ENCODE measurements at regions not wholly inside any gene's neighbourhood (a gene's known extent, or its start where the extent isn't known, plus 50 kb on each side); places are given as distances from the start of the nearest gene placed in this dataset.

DNA sequence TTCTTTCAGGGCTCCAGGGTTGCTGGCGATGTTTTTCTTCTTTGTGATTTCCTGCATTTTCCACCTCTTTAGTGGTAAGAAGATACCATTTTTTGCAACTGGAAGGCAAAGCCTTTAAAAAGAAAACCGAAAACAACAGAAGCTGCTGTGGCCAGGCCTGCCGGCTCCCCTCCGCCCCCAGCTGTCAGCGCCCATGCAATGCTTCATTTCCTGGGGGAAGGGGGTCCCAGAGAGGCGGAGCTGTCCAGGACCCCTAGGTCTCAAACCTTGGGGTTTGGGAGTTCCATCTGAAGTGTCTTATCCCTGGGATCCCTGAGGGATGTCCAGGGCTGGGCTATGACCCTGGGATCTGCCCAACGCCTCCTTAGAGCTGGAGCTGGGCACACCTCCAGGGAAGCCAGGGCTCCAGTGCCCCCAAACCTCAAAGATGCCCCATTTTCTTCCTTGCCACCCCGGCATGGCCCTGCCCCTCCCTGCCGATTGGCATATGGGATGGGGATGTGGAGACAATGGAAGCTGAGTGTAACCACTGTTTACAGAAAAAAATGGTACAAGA, 257.2 kb upstream of the MVB12B start:
- Histone ChIP-seq H3F3A (replicated peaks; ENCODE audit: low read depth) (no peaks in the 10 kb centered on the region), H3K4me1 (ENCODE audit: insufficient read depth) (peaks cover 6% of the 10 kb centered on the region), H4K20me1 (replicated peaks; ENCODE audit: insufficient read depth) (no peaks in the 10 kb centered on the region), H3K4me2 (no peak overlapping the region), H3K4me3 (no peak overlapping the region), H3K9me2 (ENCODE audit: insufficient read depth) (no peaks in the 10 kb centered on the region), H3K27ac (ENCODE audit: low read depth) (no peak overlapping the region), H3K79me2 (replicated peaks; ENCODE audit: insufficient read depth) (no peaks in the 10 kb centered on the region), H2AFZ (no peak overlapping the region), H3K36me3 (ENCODE audit: insufficient read depth) (no peaks in the 10 kb centered on the region), H3K27me3 (ENCODE audit: insufficient read depth) (no peaks in the 10 kb centered on the region)
- TF ChIP-seq CTCF (conservative IDR thresholded peaks at IDR 0.05; ENCODE audit: low read depth in 2 of 2) = peak; percentile 31 to 43
- TF ChIP-seq POLR2AphosphoS5 (IDR thresholded peaks at IDR 0.05; ENCODE audit: low read depth) = no peak
- TF ChIP-seq ZNF114 (CRISPR knock-in tag; IDR thresholded peaks at IDR 0.05) = no peak
- DNase-seq (ENCODE audit: low spot score) (peak; percentile 19), ATAC-seq (peak; percentile 56)
- no peak overlapping the region for H3K27ac Mint-ChIP-seq
- peaks cover 9% of the 10 kb centered on the region for H3K4me1 Mint-ChIP-seq
- H3K4me3 Mint-ChIP-seq = no peak overlapping the region
- H3K36me3 Mint-ChIP-seq (ENCODE audit: low read depth) = peaks cover 3% of the 10 kb centered on the region
- peaks cover 3% of the 10 kb centered on the region; the same call in 1 of the 3 replicates for H3K9me3 Mint-ChIP-seq
- H3K27me3 Mint-ChIP-seq (ENCODE audit: insufficient read depth, low read depth, poor library complexity) = peaks cover 8% of the 10 kb centered on the region

GRCh38 chr9:126070058-126070655, 256.5 kb upstream of the MVB12B start:
- no peaks in the 10 kb centered on the region for H3K9me2 ChIP-seq (ENCODE audit: insufficient read depth)
- peaks cover 16% of the 10 kb centered on the region for H3K4me1 Mint-ChIP-seq

More at GRCh38 chr9:126070058-126070655, 256.5 kb upstream of the MVB12B start:
- H4K20me1 ChIP-seq (replicated peaks; ENCODE audit: insufficient read depth) = no peaks in the 10 kb centered on the region
- no peak overlapping the region for H3K27ac ChIP-seq (ENCODE audit: low read depth)
- H3K27ac Mint-ChIP-seq = no peak overlapping the region
- H3K36me3 ChIP-seq (ENCODE audit: insufficient read depth) = no peaks in the 10 kb centered on the region
- H3K9me3 Mint-ChIP-seq = peaks cover 3% of the 10 kb centered on the region; the same call in 1 of the 3 replicates
- DNase-seq (ENCODE audit: low spot score) = no peak
- no peak overlapping the region for H2AFZ ChIP-seq
- peaks cover 6% of the 10 kb centered on the region for H3K4me1 ChIP-seq (ENCODE audit: insufficient read depth)
- peaks cover 3% of the 10 kb centered on the region for H3K36me3 Mint-ChIP-seq (ENCODE audit: low read depth)
- H3F3A ChIP-seq (replicated peaks; ENCODE audit: low read depth) = no peaks in the 10 kb centered on the region
- no peaks in the 10 kb centered on the region for H3K79me2 ChIP-seq (replicated peaks; ENCODE audit: insufficient read depth)
- H3K4me3 Mint-ChIP-seq = no peak overlapping the region
- ATAC-seq = no peak
- no peak overlapping the region for H3K4me3 ChIP-seq
- no peak for TF ChIP-seq CTCF (conservative IDR thresholded peaks at IDR 0.05; ENCODE audit: low read depth in 2 of 2)
- no peak for TF ChIP-seq NANOG (IDR thresholded peaks at IDR 0.05; ENCODE audit: borderline replicate concordance)
- TF ChIP-seq, protein P1, sequence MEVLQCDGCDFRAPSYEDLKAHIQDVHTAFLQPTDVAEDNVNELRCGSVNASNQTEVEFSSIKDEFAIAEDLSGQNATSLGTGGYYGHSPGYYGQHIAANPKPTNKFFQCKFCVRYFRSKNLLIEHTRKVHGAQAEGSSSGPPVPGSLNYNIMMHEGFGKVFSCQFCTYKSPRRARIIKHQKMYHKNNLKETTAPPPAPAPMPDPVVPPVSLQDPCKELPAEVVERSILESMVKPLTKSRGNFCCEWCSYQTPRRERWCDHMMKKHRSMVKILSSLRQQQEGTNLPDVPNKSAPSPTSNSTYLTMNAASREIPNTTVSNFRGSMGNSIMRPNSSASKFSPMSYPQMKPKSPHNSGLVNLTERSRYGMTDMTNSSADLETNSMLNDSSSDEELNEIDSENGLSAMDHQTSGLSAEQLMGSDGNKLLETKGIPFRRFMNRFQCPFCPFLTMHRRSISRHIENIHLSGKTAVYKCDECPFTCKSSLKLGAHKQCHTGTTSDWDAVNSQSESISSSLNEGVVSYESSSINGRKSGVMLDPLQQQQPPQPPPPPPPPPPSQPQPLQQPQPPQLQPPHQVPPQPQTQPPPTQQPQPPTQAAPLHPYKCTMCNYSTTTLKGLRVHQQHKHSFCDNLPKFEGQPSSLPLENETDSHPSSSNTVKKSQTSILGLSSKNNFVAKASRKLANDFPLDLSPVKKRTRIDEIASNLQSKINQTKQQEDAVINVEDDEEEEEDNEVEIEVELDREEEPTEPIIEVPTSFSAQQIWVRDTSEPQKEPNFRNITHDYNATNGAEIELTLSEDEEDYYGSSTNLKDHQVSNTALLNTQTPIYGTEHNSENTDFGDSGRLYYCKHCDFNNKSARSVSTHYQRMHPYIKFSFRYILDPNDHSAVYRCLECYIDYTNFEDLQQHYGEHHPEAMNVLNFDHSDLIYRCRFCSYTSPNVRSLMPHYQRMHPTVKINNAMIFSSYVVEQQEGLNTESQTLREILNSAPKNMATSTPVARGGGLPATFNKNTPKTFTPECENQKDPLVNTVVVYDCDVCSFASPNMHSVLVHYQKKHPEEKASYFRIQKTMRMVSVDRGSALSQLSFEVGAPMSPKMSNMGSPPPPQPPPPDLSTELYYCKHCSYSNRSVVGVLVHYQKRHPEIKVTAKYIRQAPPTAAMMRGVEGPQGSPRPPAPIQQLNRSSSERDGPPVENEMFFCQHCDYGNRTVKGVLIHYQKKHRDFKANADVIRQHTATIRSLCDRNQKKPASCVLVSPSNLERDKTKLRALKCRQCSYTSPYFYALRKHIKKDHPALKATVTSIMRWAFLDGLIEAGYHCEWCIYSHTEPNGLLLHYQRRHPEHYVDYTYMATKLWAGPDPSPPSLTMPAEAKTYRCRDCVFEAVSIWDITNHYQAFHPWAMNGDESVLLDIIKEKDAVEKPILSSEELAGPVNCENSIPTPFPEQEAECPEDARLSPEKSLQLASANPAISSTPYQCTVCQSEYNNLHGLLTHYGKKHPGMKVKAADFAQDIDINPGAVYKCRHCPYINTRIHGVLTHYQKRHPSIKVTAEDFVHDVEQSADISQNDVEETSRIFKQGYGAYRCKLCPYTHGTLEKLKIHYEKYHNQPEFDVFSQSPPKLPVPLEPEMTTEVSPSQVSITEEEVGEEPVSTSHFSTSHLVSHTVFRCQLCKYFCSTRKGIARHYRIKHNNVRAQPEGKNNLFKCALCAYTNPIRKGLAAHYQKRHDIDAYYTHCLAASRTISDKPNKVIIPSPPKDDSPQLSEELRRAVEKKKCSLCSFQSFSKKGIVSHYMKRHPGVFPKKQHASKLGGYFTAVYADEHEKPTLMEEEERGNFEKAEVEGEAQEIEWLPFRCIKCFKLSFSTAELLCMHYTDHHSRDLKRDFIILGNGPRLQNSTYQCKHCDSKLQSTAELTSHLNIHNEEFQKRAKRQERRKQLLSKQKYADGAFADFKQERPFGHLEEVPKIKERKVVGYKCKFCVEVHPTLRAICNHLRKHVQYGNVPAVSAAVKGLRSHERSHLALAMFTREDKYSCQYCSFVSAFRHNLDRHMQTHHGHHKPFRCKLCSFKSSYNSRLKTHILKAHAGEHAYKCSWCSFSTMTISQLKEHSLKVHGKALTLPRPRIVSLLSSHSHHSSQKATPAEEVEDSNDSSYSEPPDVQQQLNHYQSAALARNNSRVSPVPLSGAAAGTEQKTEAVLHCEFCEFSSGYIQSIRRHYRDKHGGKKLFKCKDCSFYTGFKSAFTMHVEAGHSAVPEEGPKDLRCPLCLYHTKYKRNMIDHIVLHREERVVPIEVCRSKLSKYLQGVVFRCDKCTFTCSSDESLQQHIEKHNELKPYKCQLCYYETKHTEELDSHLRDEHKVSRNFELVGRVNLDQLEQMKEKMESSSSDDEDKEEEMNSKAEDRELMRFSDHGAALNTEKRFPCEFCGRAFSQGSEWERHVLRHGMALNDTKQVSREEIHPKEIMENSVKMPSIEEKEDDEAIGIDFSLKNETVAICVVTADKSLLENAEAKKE (CRISPR knock-in tag; IDR thresholded peaks at IDR 0.05) = no peak
- no peak for TF ChIP-seq ETS1 (IDR thresholded peaks at IDR 0.05)
- TF ChIP-seq POLR2AphosphoS5 (IDR thresholded peaks at IDR 0.05; ENCODE audit: low read depth) = no peak
- peaks cover 8% of the 10 kb centered on the region for H3K27me3 Mint-ChIP-seq (ENCODE audit: insufficient read depth, low read depth, poor library complexity)
- H3K27me3 ChIP-seq (ENCODE audit: insufficient read depth) = no peaks in the 10 kb centered on the region
- no peak overlapping the region for H3K4me2 ChIP-seq

All from GM23338 (cell line).